ENCODE measurements at regions not wholly inside any gene's neighbourhood (a gene's known extent, or its start where the extent isn't known, plus 50 kb on each side); places are given as distances from the start of the nearest gene placed in this dataset.

- DNase-seq (ENCODE audit: low spot score) = no peak
These were observed 90.1 kb upstream of the MTPN start for GRCh38 chr7:136067277-136067676.

- DNase-seq (ENCODE audit: low spot score) = no peak
These were observed 89.4 kb upstream of the MTPN start for GRCh38 chr7:136066304-136067143.

- DNase-seq (ENCODE audit: low spot score) = no peak
These were observed 87.6 kb upstream of the MTPN start for GRCh38 chr7:136064627-136065237.

- no peak for DNase-seq (ENCODE audit: low spot score)
These were observed 86.9 kb upstream of the MTPN start for GRCh38 chr7:136064081-136064480.

GRCh38 chr7:136063326-136063666 is 86.1 kb upstream of the MTPN start:
- no peak for DNase-seq (ENCODE audit: low spot score)

- no peak for DNase-seq (ENCODE audit: low spot score)
These were observed 85.6 kb upstream of the MTPN start for GRCh38 chr7:136062625-136063325.

GRCh38 chr7:136061433-136061832 is 84.3 kb upstream of the MTPN start:
- no peak for DNase-seq (ENCODE audit: low spot score)

- DNase-seq (ENCODE audit: low spot score) = no peak
These were observed 81.4 kb upstream of the MTPN start for GRCh38 chr7:136058546-136058945.

GRCh38 chr7:136057509-136057908 is 80.3 kb upstream of the MTPN start:
- no peak for DNase-seq (ENCODE audit: low spot score)

GRCh38 chr7:136056651-136057231 is 79.6 kb upstream of the MTPN start:
- no peak for DNase-seq (ENCODE audit: low spot score)

GRCh38 chr7:136055266-136055665 is 78.1 kb upstream of the MTPN start:
- no peak for DNase-seq (ENCODE audit: low spot score)

- no peak for DNase-seq (ENCODE audit: low spot score)
These were observed 76.7 kb upstream of the MTPN start for GRCh38 chr7:136053689-136054485.

- DNase-seq (ENCODE audit: low spot score) = no peak
These were observed 74.2 kb upstream of the MTPN start for GRCh38 chr7:136051203-136051928.

- DNase-seq (ENCODE audit: low spot score) = no peak
These were observed 73.3 kb upstream of the MTPN start for GRCh38 chr7:136050462-136050847.

- no peak for DNase-seq (ENCODE audit: low spot score)
These were observed 72.8 kb upstream of the MTPN start for GRCh38 chr7:136049818-136050461.

- DNase-seq (ENCODE audit: low spot score) = no peak
These were observed 72.0 kb upstream of the MTPN start for GRCh38 chr7:136049117-136049516.

GRCh38 chr7:136046548-136046947 is 69.4 kb upstream of the MTPN start:
- no peak for DNase-seq (ENCODE audit: low spot score)

GRCh38 chr7:136045992-136046391 is 68.8 kb upstream of the MTPN start:
- DNase-seq (ENCODE audit: low spot score) = no peak

- no peak for DNase-seq (ENCODE audit: low spot score)
These were observed 68.0 kb upstream of the MTPN start for GRCh38 chr7:136045181-136045580.

GRCh38 chr7:136039577-136040345 is 62.6 kb upstream of the MTPN start:
- DNase-seq (ENCODE audit: low spot score) = no peak

Measured in HT-29 (cell line).